Astrocyte (in vitro differentiated cells and primary cell): ENCODE measurements at regions not wholly inside any gene's neighbourhood (a gene's known extent, or its start where the extent isn't known, plus 50 kb on each side); places are given as distances from the start of the nearest gene placed in this dataset.

Experiments
- DNase-seq: peaks from one replicate; pipeline ENCODE4 v3.0.0-alpha.2; 2010; ENCODE audit warnings: low read depth
- FAIRE-seq: peaks from 2 replicates; lab custom pipeline; 2011; peaks lifted over from hg19 to GRCh38; lab: Jason Lieb, UNC
- H2AFZ ChIP-seq: 2 replicates; pipeline ENCODE4 v1.6.0; 2012; ENCODE audit warnings: low read depth, low read length, inconsistent platforms
- H3K27ac ChIP-seq: 2 replicates; pipeline ENCODE4 v1.5.1; 2011; ENCODE audit warnings: low read depth, low read length, inconsistent platforms
- H3K27me3 ChIP-seq: 2 replicates; pipeline ENCODE4 v1.6.0; 2011; ENCODE audit warnings: low read length, inconsistent platforms; ENCODE audit not compliant: insufficient read depth
- H3K36me3 ChIP-seq: 2 replicates; pipeline ENCODE4 v1.5.1; 2011; ENCODE audit warnings: low read length, inconsistent platforms; ENCODE audit not compliant: insufficient read depth
- H3K4me1 ChIP-seq: 2 replicates; pipeline ENCODE4 v1.5.1; 2011; ENCODE audit warnings: low read length, inconsistent platforms; ENCODE audit not compliant: insufficient read depth
- H3K4me2 ChIP-seq: 2 replicates; pipeline ENCODE4 v1.6.0; 2012; ENCODE audit warnings: low read length, inconsistent platforms
- H3K4me3 ChIP-seq: 2 replicates; pipeline ENCODE4 v1.5.1; 2011; ENCODE audit warnings: low read depth, mild to moderate bottlenecking, low read length, inconsistent platforms; ENCODE audit not compliant: insufficient read depth
- H3K79me2 ChIP-seq: 2 replicates; pipeline ENCODE4 v1.6.0; 2012; ENCODE audit warnings: mild to moderate bottlenecking, low read length, inconsistent platforms; ENCODE audit not compliant: insufficient read depth
- H3K9ac ChIP-seq: 2 replicates; pipeline ENCODE4 v1.6.0; 2012; ENCODE audit warnings: mild to moderate bottlenecking, low read length, inconsistent platforms
- H3K9me3 ChIP-seq: 2 replicates; pipeline ENCODE4 v1.5.1; 2012; ENCODE audit warnings: low read depth, mild to moderate bottlenecking, low read length, inconsistent platforms; ENCODE audit not compliant: insufficient read depth
- H4K20me1 ChIP-seq: 2 replicates; pipeline ENCODE4 v1.6.0; 2012; ENCODE audit warnings: low read length, inconsistent platforms; ENCODE audit not compliant: insufficient read depth
- H3K27ac Mint-ChIP-seq: one replicate; pipeline ENCODE4 v1.8.0; 2021; ENCODE audit warnings: mild to moderate bottlenecking, mixed read lengths; ENCODE audit not compliant: unreplicated experiment
- H3K27me3 Mint-ChIP-seq: one replicate; pipeline ENCODE4 v1.8.0; 2021; ENCODE audit warnings: low read depth, mixed read lengths; ENCODE audit not compliant: unreplicated experiment
- H3K36me3 Mint-ChIP-seq: one replicate; pipeline ENCODE4 v1.8.0; 2021; ENCODE audit warnings: low read depth, mixed read lengths; ENCODE audit not compliant: unreplicated experiment
- H3K4me1 Mint-ChIP-seq: one replicate; pipeline ENCODE4 v1.8.0; 2021; ENCODE audit warnings: low read depth, mixed read lengths; ENCODE audit not compliant: unreplicated experiment
- H3K4me3 Mint-ChIP-seq: one replicate; pipeline ENCODE4 v1.8.0; 2021; ENCODE audit warnings: mild to moderate bottlenecking, moderate library complexity, mixed read lengths; ENCODE audit not compliant: unreplicated experiment
- H3K9me3 Mint-ChIP-seq: one replicate; pipeline ENCODE4 v1.8.0; 2021; ENCODE audit warnings: mild to moderate bottlenecking, mixed read lengths; ENCODE audit not compliant: unreplicated experiment
- CTCF ChIP-seq: IDR thresholded peaks from 2 replicates; pipeline ENCODE4 v1.5.1; 2011; ENCODE audit warnings: low read depth, mild to moderate bottlenecking, inconsistent platforms, low read length, moderate library complexity; ENCODE audit not compliant: insufficient read depth
- EZH2 ChIP-seq: IDR thresholded peaks from 2 replicates; pipeline ENCODE4 v1.6.1; 2012; ENCODE audit warnings: mild to moderate bottlenecking, low read length, inconsistent platforms; ENCODE audit not compliant: insufficient read depth

GRCh38 chr9:21583628-21584377 is 101.7 kb upstream of the IFNE start:
- no peak overlapping the region for H3K27ac ChIP-seq
- Mint-ChIP-seq H3K27ac (no peak overlapping the region), H3K36me3 (no peaks in the 10 kb centered on the region), H3K27me3 (no peaks in the 10 kb centered on the region), H3K9me3 (no peaks in the 10 kb centered on the region), H3K4me3 (no peak overlapping the region), H3K4me1 (peaks cover 13% of the 10 kb centered on the region)
- H4K20me1 ChIP-seq = no peaks in the 10 kb centered on the region
- no peak overlapping the region for H3K9ac ChIP-seq
- H3K79me2 ChIP-seq = peaks cover 85% of the 10 kb centered on the region
- H3K27me3 ChIP-seq = no peaks in the 10 kb centered on the region
- no peak overlapping the region for H2AFZ ChIP-seq
- TF ChIP-seq CTCF (no peak), EZH2 (no peak)
- no peaks in the 10 kb centered on the region for H3K36me3 ChIP-seq
- H3K4me3 ChIP-seq = no peak overlapping the region
- H3K4me1 ChIP-seq = peaks cover 9% of the 10 kb centered on the region
- H3K9me3 ChIP-seq = no peaks in the 10 kb centered on the region
- no peak overlapping the region for H3K4me2 ChIP-seq
- DNase-seq (peak; percentile 55), FAIRE-seq (no peak)

- H3K27me3 Mint-ChIP-seq = no peaks in the 10 kb centered on the region
- H3K36me3 ChIP-seq = no peaks in the 10 kb centered on the region
- H3K79me2 ChIP-seq = peaks cover 85% of the 10 kb centered on the region
- FAIRE-seq = no peak
- no peak overlapping the region for H3K27ac ChIP-seq
- H3K27me3 ChIP-seq = no peaks in the 10 kb centered on the region
- H3K4me2 ChIP-seq = no peak overlapping the region
- peaks cover 7% of the 10 kb centered on the region for H3K4me1 Mint-ChIP-seq
- H3K4me3 ChIP-seq = no peak overlapping the region
- TF ChIP-seq CTCF = no peak
- no peak overlapping the region for H2AFZ ChIP-seq
- DNase-seq = no peak
- H3K4me3 Mint-ChIP-seq = no peak overlapping the region
- H3K36me3 Mint-ChIP-seq = no peaks in the 10 kb centered on the region
- H3K9me3 ChIP-seq = no peaks in the 10 kb centered on the region
- H3K9me3 Mint-ChIP-seq = no peaks in the 10 kb centered on the region
- no peak overlapping the region for H3K27ac Mint-ChIP-seq
- H4K20me1 ChIP-seq = no peaks in the 10 kb centered on the region
- H3K9ac ChIP-seq = no peak overlapping the region
- peaks cover 11% of the 10 kb centered on the region for H3K4me1 ChIP-seq
Measured at GRCh38 chr9:21584890-21585289, 102.8 kb upstream of the IFNE start.
